HFFc6 (cell line): ENCODE measurements at regions not wholly inside any gene's neighbourhood (a gene's known extent, or its start where the extent isn't known, plus 50 kb on each side); places are given as distances from the start of the nearest gene placed in this dataset.

Experiments
- DNase-seq: peaks from one replicate; pipeline ENCODE4 v3.0.0-alpha.2; 2018
- H3K27ac Mint-ChIP-seq: 2 replicates; pipeline ENCODE4 v1.8.0; 2020; ENCODE audit warnings: mild to moderate bottlenecking, mixed read lengths
- H3K27me3 Mint-ChIP-seq: 2 replicates; pipeline ENCODE4 v1.8.0; 2021; ENCODE audit warnings: mild to moderate bottlenecking, moderate library complexity, mixed read lengths; ENCODE audit not compliant: insufficient read depth
- H3K36me3 Mint-ChIP-seq: 2 replicates; pipeline ENCODE4 v1.8.0; 2021; ENCODE audit warnings: low read depth, mixed read lengths
- H3K4me1 Mint-ChIP-seq: 2 replicates; pipeline ENCODE4 v1.8.0; 2020; ENCODE audit warnings: low read depth, mixed read lengths
- H3K4me3 Mint-ChIP-seq: 2 replicates; pipeline ENCODE4 v1.8.0; 2020; ENCODE audit warnings: mild to moderate bottlenecking, moderate library complexity, mixed read lengths
- H3K9me3 Mint-ChIP-seq: 2 replicates; pipeline ENCODE4 v1.8.0; 2020; ENCODE audit warnings: mild to moderate bottlenecking, mixed read lengths
- CTCF ChIP-seq: fragments of 200-600 bp; sonication (generic); IDR thresholded peaks from 2 replicates; pipeline ENCODE4 v1.5.0; 2021; ENCODE audit warnings: antibody characterized with exemption, mild to moderate bottlenecking

- no peaks in the 10 kb centered on the region; the same call in 1 of the 2 replicates for H3K27me3 Mint-ChIP-seq
- no peak overlapping the region for H3K27ac Mint-ChIP-seq
- TF ChIP-seq CTCF: no peak
- H3K36me3 Mint-ChIP-seq: no peaks in the 10 kb centered on the region
- peaks cover 19% of the 10 kb centered on the region for H3K4me1 Mint-ChIP-seq
- no peak overlapping the region for H3K4me3 Mint-ChIP-seq
- H3K9me3 Mint-ChIP-seq: no peaks in the 10 kb centered on the region
- DNase-seq: no peak
Observed at GRCh38 chr9:18348083-18348475, 125.9 kb upstream of the ADAMTSL1 start.

DNA sequence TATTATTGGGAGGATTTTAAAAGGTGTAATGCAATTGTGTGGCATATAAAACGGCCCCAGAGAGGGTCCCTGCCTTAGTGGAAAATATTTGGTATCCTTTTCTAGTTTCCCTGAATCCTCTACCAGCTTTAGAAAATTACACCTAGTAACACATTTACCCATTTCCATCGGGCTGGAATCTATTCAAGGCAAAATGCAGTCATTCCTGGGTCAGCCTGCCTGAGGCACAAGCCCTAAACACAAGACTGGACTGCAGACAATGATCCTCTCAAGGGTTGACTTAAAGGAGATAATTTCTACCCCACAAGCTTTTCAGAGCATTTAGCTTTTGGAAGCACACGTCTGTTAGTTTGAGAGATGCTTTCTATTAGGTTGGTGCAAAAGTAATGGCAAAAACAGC, 124.4 kb upstream of the ADAMTSL1 start:
- Mint-ChIP-seq H3K27ac (no peak overlapping the region), H3K27me3 (no peaks in the 10 kb centered on the region; the same call in 1 of the 2 replicates), H3K36me3 (no peaks in the 10 kb centered on the region), H3K4me3 (no peak overlapping the region), H3K9me3 (no peaks in the 10 kb centered on the region), H3K4me1 (peaks cover 19% of the 10 kb centered on the region)
- TF ChIP-seq CTCF: no peak
- DNase-seq: no peak

- no peaks in the 10 kb centered on the region for H3K36me3 Mint-ChIP-seq
- no peak overlapping the region for H3K4me3 Mint-ChIP-seq
- no peaks in the 10 kb centered on the region for H3K27me3 Mint-ChIP-seq
- H3K27ac Mint-ChIP-seq: no peak overlapping the region
- TF ChIP-seq CTCF: no peak
- DNase-seq: no peak
- H3K9me3 Mint-ChIP-seq: no peaks in the 10 kb centered on the region
- peaks cover 19% of the 10 kb centered on the region for H3K4me1 Mint-ChIP-seq
Observed at GRCh38 chr9:18350036-18350435, 123.9 kb upstream of the ADAMTSL1 start.

DNA sequence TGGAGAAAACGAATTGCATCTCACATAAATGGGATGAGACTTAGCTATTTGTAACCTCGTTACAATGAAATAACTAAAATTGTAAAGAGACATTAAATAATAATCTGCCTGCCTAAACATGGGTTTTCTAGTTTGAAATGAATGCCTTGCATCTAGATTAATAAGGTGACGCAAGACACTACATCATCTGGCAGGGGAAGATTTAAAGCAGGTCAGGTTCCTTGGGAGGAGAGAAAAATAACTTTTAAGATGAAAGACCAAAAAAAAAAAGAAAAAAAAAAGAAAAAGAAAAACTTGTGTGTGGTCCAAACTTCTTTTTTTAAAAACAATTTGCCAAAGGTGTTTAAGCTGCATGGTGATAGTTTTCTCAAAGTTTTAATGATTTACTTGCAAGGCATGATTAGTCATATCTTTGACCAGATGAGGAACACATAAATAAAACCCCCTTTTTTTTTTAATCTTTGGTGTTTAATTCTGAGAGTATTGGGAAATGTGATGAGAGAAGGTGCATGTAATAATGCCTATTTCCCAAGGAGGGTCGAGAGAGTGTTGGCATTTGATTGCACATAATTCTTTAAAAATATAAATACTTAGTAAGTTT, 122.9 kb upstream of the ADAMTSL1 start:
- H3K4me1 Mint-ChIP-seq: peaks cover 19% of the 10 kb centered on the region
- no peak for TF ChIP-seq CTCF
- H3K9me3 Mint-ChIP-seq: no peaks in the 10 kb centered on the region
- H3K4me3 Mint-ChIP-seq: no peak overlapping the region
- H3K27me3 Mint-ChIP-seq: no peaks in the 10 kb centered on the region
- H3K36me3 Mint-ChIP-seq: no peaks in the 10 kb centered on the region
- H3K27ac Mint-ChIP-seq: no peak overlapping the region
- no peak for DNase-seq

DNA sequence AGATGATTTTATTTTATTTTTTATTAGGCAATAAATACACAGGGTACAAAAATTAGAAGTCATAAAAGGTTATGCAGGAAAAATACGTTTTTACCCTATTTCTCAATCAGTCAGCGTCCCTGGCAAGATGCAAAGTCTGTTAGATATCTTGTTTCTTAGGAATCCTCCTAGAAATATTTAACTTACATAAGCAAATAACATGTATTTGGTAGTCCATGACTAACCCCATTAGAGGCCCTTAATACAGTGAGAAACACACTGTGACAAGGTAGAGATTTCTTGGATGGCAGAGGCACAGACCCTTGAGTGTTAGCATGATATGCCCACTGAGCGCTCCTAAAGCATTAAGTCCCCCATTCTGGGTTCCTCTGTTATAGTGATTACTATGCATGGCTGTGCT, 121.2 kb upstream of the ADAMTSL1 start:
- no peak for DNase-seq
- Mint-ChIP-seq H3K4me3 (no peak overlapping the region), H3K27me3 (no peaks in the 10 kb centered on the region)

More for the DNA sequence above, 121.2 kb upstream of the ADAMTSL1 start:
- TF ChIP-seq CTCF: no peak
- peaks cover 10% of the 10 kb centered on the region for H3K4me1 Mint-ChIP-seq
- no peaks in the 10 kb centered on the region for H3K9me3 Mint-ChIP-seq
- H3K27ac Mint-ChIP-seq: no peak overlapping the region
- no peaks in the 10 kb centered on the region for H3K36me3 Mint-ChIP-seq
